K562 (cell line): ENCODE measurements at regions not wholly inside any gene's neighbourhood (a gene's known extent, or its start where the extent isn't known, plus 50 kb on each side); places are given as distances from the start of the nearest gene placed in this dataset.

Source experiments
- CEBPB ChIP-seq: fragments of 450-650 bp; IDR thresholded peaks from 2 replicates; pipeline ENCODE4 v1.6.1; 2016; ENCODE audit warnings: missing genetic modification characterization, missing compliant biosample characterization
- DIDO1 ChIP-seq: fragments of 450-650 bp; IDR thresholded peaks from 2 replicates; pipeline ENCODE4 v1.6.1; 2016; ENCODE audit warnings: low read depth, missing biosample characterization, missing genetic modification characterization
- GMEB1 ChIP-seq: fragments of 250-450 bp; sonication (Bioruptor Pico); IDR thresholded peaks from 2 replicates; pipeline ENCODE4 v1.4.0; 2020; ENCODE audit warnings: mild to moderate bottlenecking
- HDGF ChIP-seq: fragments of 450-650 bp; IDR thresholded peaks from 2 replicates; pipeline ENCODE4 v1.6.1; 2016
- JUND ChIP-seq, 2 experiments: IDR thresholded peaks; 2 replicates in 1 of 2; 3 replicates in 1 of 2; pipeline ENCODE4 v1.6.1; 2011; ENCODE audit warnings: borderline replicate concordance in 2 of 2, low read depth in 2 of 2, low read length in 2 of 2, improper control_type of control experiment in 1 of 2, missing biosample characterization in 1 of 2, missing genetic modification characterization in 1 of 2, missing genetic modification reagents in 1 of 2
- MAZ ChIP-seq, 2 experiments: fragments of 450-650 bp in 1 of 2; sonication (generic) in 1 of 2; formaldehyde crosslinking; IDR thresholded peaks in 1 of 2; conservative IDR thresholded peaks in 1 of 2; 2 replicates each; pipeline versions ENCODE4 v1.4.0 to v1.5.0; 2020; ENCODE audit warnings: mild to moderate bottlenecking in 1 of 2, missing genetic modification reagents in 1 of 2
- RBFOX2 ChIP-seq: fragments of 200-400 bp; formaldehyde crosslinking; IDR thresholded peaks from 2 replicates; pipeline ENCODE4 v1.6.1; 2017; ENCODE audit warnings: low read depth, mild to moderate bottlenecking, low read length, moderate library complexity
- SMC3 ChIP-seq: conservative IDR thresholded peaks from 2 replicates; pipeline ENCODE4 v1.6.1; 2011; ENCODE audit warnings: low read depth, low read length, improper control_type of control experiment; ENCODE audit not compliant: insufficient read depth
- SRF ChIP-seq, 2 experiments: fragments of 250-450, 450-650 bp in 1 of 2; sonication (Bioruptor Pico) in 1 of 2; sonication (generic) in 1 of 2; formaldehyde crosslinking; IDR thresholded peaks; 2 replicates each; pipeline versions ENCODE4 v1.5.0 to v1.5.1; 2020 to 2022; ENCODE audit warnings: mild to moderate bottlenecking in 1 of 2, missing genetic modification reagents in 1 of 2
- TAF1 ChIP-seq: IDR thresholded peaks from 2 replicates; pipeline ENCODE4 v1.6.1; 2011; ENCODE audit warnings: mild to moderate bottlenecking, low read length, moderate library complexity; ENCODE audit not compliant: insufficient read depth, control insufficient read depth, severe bottlenecking; ENCODE audit errors: extremely low read depth
- ZNF77 ChIP-seq: fragments of 250-450 bp; sonication (Bioruptor Pico); IDR thresholded peaks from 2 replicates; pipeline ENCODE4 v1.5.0; 2020
- TF ChIP-seq, protein P1 (sequence below), 2 experiments: fragments of 450-650 bp in 1 of 2; sonication (generic) in 1 of 2; formaldehyde crosslinking in 1 of 2; IDR thresholded peaks; 2 replicates each; pipeline versions ENCODE4 v1.7.1 to v1.9.0; 2016 to 2022; ENCODE audit warnings: inconsistent platforms in 1 of 2, mild to moderate bottlenecking in 1 of 2, missing genetic modification reagents in 1 of 2
- TF ChIP-seq, protein P2 (sequence below): sonication (generic); formaldehyde crosslinking; IDR thresholded peaks from 2 replicates; pipeline ENCODE4 v1.8.0; 2022; ENCODE audit warnings: mild to moderate bottlenecking, low read depth, missing genetic modification reagents

DNA sequence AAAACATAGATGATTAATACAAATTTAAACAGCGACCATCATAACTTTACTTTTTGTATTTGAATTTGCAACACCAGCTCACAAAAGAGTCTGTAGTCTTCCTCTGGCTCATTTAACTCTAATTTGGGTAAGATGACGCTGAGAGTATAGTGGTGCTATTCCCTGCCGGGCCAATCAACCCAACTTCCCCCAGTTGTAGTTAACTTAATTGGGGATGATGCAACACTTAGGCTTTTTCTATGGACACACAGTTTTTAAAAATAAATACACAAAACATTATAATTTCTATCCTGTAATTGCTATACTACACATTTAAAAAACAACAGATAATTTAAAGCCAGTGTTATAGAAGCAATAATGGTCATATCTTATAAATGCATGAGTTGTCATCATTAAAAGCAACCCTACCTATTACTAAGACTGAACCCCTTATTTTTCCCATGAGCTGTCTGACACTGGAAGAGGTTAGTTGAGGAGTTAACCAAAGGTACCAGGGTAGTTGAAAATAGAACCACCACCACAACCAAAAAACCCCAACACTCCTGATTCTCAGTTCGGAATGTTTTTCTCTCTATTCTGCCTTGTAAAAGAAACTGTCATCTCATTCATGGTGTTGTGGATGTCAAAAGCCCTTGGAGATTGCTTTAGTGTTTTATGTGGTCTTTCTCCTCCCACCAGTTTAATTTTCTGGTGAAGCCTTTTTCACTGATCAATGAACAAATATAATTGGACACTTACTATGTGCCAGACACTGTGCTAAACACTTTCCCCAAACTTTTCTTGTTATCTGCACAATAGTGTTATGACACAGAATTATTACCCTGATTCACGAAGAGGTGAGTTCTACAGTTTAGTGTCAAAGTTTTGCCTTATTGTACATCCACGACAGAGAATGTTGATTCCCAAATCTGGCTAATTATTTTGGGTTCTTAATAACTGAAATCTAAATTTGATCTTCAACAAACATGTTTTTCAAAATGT is 61.5 kb upstream of the RAPGEF2 start (continued):
- TF ChIP-seq, protein P1, sequence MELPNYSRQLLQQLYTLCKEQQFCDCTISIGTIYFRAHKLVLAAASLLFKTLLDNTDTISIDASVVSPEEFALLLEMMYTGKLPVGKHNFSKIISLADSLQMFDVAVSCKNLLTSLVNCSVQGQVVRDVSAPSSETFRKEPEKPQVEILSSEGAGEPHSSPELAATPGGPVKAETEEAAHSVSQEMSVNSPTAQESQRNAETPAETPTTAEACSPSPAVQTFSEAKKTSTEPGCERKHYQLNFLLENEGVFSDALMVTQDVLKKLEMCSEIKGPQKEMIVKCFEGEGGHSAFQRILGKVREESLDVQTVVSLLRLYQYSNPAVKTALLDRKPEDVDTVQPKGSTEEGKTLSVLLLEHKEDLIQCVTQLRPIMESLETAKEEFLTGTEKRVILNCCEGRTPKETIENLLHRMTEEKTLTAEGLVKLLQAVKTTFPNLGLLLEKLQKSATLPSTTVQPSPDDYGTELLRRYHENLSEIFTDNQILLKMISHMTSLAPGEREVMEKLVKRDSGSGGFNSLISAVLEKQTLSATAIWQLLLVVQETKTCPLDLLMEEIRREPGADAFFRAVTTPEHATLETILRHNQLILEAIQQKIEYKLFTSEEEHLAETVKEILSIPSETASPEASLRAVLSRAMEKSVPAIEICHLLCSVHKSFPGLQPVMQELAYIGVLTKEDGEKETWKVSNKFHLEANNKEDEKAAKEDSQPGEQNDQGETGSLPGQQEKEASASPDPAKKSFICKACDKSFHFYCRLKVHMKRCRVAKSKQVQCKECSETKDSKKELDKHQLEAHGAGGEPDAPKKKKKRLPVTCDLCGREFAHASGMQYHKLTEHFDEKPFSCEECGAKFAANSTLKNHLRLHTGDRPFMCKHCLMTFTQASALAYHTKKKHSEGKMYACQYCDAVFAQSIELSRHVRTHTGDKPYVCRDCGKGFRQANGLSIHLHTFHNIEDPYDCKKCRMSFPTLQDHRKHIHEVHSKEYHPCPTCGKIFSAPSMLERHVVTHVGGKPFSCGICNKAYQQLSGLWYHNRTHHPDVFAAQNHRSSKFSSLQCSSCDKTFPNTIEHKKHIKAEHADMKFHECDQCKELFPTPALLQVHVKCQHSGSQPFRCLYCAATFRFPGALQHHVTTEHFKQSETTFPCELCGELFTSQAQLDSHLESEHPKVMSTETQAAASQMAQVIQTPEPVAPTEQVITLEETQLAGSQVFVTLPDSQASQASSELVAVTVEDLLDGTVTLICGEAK (IDR thresholded peaks at IDR 0.05): 0 out of 2 replicates have a peak, but pooled peaks have one; percentile 8
- TF ChIP-seq, protein P1 (CRISPR knock-in tag; IDR thresholded peaks at IDR 0.05): no peak
- TF ChIP-seq HDGF: no peak
- TF ChIP-seq JUND (IDR thresholded peaks at IDR 0.05; ENCODE audit: borderline replicate concordance, low read depth, low read length): peak; percentile 67
- 0 out of 3 replicates have a peak, but pooled peaks have one; percentile 17 for TF ChIP-seq JUND (tag; IDR thresholded peaks at IDR 0.05; ENCODE audit: borderline replicate concordance, low read depth, low read length)
- no peak for TF ChIP-seq GMEB1 (CRISPR knock-in tag)
- TF ChIP-seq CEBPB (tag): peak; percentile 92
- TF ChIP-seq TAF1: no peak
- TF ChIP-seq SMC3: no peak
- peak; percentile 63 for TF ChIP-seq RBFOX2
- TF ChIP-seq, protein P2, sequence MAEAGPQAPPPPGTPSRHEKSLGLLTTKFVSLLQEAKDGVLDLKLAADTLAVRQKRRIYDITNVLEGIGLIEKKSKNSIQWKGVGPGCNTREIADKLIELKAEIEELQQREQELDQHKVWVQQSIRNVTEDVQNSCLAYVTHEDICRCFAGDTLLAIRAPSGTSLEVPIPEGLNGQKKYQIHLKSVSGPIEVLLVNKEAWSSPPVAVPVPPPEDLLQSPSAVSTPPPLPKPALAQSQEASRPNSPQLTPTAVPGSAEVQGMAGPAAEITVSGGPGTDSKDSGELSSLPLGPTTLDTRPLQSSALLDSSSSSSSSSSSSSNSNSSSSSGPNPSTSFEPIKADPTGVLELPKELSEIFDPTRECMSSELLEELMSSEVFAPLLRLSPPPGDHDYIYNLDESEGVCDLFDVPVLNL (CRISPR knock-in tag): no peak
- no peak for TF ChIP-seq DIDO1 (tag)
- TF ChIP-seq ZNF77 (CRISPR knock-in tag): no peak
- no peak for TF ChIP-seq MAZ (CRISPR knock-in tag; conservative IDR thresholded peaks at IDR 0.05 in 1 of 2, IDR thresholded peaks at IDR 0.05 in 1 of 2)
- TF ChIP-seq SRF (CRISPR knock-in tag; IDR thresholded peaks at IDR 0.05): no peak; a peak in 1 of 4 replicates
